ENCODE measurements at regions not wholly inside any gene's neighbourhood (a gene's known extent, or its start where the extent isn't known, plus 50 kb on each side); places are given as distances from the start of the nearest gene placed in this dataset.

GRCh38 chr10:118505363-118505762 lies 90.1 kb downstream of the PRLHR start:
- Histone ChIP-seq H3K9me3 (ENCODE audit: severe bottlenecking) (no peaks in the 10 kb centered on the region), H3K27ac (no peak overlapping the region), H3K27me3 (ENCODE audit: insufficient read depth, low read depth, severe bottlenecking) (peaks cover 43% of the 10 kb centered on the region), H3K4me3 (ENCODE audit: low read depth, low read length) (no peak overlapping the region), H3K36me3 (no peaks in the 10 kb centered on the region)
- TF ChIP-seq, protein P1, sequence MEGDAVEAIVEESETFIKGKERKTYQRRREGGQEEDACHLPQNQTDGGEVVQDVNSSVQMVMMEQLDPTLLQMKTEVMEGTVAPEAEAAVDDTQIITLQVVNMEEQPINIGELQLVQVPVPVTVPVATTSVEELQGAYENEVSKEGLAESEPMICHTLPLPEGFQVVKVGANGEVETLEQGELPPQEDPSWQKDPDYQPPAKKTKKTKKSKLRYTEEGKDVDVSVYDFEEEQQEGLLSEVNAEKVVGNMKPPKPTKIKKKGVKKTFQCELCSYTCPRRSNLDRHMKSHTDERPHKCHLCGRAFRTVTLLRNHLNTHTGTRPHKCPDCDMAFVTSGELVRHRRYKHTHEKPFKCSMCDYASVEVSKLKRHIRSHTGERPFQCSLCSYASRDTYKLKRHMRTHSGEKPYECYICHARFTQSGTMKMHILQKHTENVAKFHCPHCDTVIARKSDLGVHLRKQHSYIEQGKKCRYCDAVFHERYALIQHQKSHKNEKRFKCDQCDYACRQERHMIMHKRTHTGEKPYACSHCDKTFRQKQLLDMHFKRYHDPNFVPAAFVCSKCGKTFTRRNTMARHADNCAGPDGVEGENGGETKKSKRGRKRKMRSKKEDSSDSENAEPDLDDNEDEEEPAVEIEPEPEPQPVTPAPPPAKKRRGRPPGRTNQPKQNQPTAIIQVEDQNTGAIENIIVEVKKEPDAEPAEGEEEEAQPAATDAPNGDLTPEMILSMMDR (IDR thresholded peaks at IDR 0.05; ENCODE audit: low read depth, low read length), result no peak
- no peak for DNase-seq

DNA sequence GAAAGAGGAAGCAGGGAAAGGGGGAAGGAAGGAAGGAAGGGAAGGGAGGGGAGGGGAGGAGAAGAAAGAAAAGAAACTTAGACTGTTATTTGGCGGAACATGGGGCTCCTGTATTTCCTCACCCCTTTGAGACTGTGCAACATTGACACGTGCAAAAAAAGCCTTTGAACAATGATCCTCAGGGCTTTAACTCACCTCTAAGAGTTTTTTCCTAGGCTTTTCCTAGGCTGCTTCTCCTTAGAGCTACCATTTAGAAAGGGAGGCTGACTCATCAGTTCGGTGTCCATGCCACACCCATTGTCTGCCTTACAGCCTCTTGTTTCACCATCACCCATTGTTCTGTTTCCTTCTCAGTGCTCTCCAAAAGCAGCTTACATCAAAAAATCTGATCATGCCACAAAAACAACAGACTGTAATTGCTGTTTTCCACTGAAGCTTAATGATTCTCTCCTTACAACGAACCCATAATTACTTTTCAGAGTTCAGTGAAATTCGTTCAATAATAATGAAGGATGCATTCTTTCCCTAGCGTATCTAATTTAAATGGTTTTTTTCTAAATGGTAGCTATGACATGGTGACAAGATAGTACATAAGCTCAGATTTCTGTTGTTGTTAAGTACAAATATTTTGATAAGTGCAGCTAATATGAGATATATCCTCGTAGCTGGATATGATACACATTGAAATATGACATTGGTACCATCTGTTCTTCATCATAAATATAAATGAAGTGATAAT lies 90.8 kb downstream of the PRLHR start:
- H3K27ac ChIP-seq, result no peak overlapping the region
- TF ChIP-seq, protein P1 (IDR thresholded peaks at IDR 0.05; ENCODE audit: low read depth, low read length), result no peak
- H3K9me3 ChIP-seq (ENCODE audit: severe bottlenecking), result no peaks in the 10 kb centered on the region
- no peak for DNase-seq
- peaks cover 37% of the 10 kb centered on the region for H3K27me3 ChIP-seq (ENCODE audit: insufficient read depth, low read depth, severe bottlenecking)
- H3K4me3 ChIP-seq (ENCODE audit: low read depth, low read length), result no peak overlapping the region
- H3K36me3 ChIP-seq, result no peaks in the 10 kb centered on the region

- Histone ChIP-seq H3K4me3 (ENCODE audit: low read depth, low read length) (no peak overlapping the region), H3K27ac (no peak overlapping the region), H3K36me3 (no peaks in the 10 kb centered on the region), H3K9me3 (ENCODE audit: severe bottlenecking) (no peaks in the 10 kb centered on the region), H3K27me3 (ENCODE audit: insufficient read depth, low read depth, severe bottlenecking) (peaks cover 35% of the 10 kb centered on the region)
- no peak for DNase-seq
- TF ChIP-seq, protein P1 (IDR thresholded peaks at IDR 0.05; ENCODE audit: low read depth, low read length), result no peak
Observed at GRCh38 chr10:118504044-118504443, 91.4 kb downstream of the PRLHR start.

- Histone ChIP-seq H3K36me3 (no peaks in the 10 kb centered on the region), H3K9me3 (ENCODE audit: severe bottlenecking) (no peaks in the 10 kb centered on the region), H3K27me3 (ENCODE audit: insufficient read depth, low read depth, severe bottlenecking) (peaks cover 36% of the 10 kb centered on the region), H3K27ac (no peak overlapping the region), H3K4me3 (ENCODE audit: low read depth, low read length) (no peak overlapping the region)
- no peak for DNase-seq
- TF ChIP-seq, protein P1 (IDR thresholded peaks at IDR 0.05; ENCODE audit: low read depth, low read length), result no peak
Observed at GRCh38 chr10:118503192-118503591, 92.3 kb downstream of the PRLHR start.

GRCh38 chr10:118501637-118502440 lies 93.6 kb downstream of the PRLHR start:
- TF ChIP-seq, protein P1 (IDR thresholded peaks at IDR 0.05; ENCODE audit: low read depth, low read length), result no peak
- DNase-seq, result no peak

More at GRCh38 chr10:118501637-118502440, 93.6 kb downstream of the PRLHR start:
- Histone ChIP-seq H3K27ac (no peak overlapping the region), H3K9me3 (ENCODE audit: severe bottlenecking) (no peaks in the 10 kb centered on the region), H3K27me3 (ENCODE audit: insufficient read depth, low read depth, severe bottlenecking) (peaks cover 42% of the 10 kb centered on the region), H3K36me3 (no peaks in the 10 kb centered on the region), H3K4me3 (ENCODE audit: low read depth, low read length) (no peak overlapping the region)
